CD4-positive, alpha-beta T cell treated with Interleukin-6 at 100 ng/mL for 8 hours (primary cell): ENCODE measurements at regions not wholly inside any gene's neighbourhood (a gene's known extent, or its start where the extent isn't known, plus 50 kb on each side); places are given as distances from the start of the nearest gene placed in this dataset.
"Not testable (repeated sequence)": the region's sequence is repeated elsewhere in the genome, so short reads cannot be mapped to it uniquely, and the experiment has no call there.

ENCODE experiments used
- DNase-seq: peaks from one replicate; pipeline ENCODE4 v3.0.0-alpha.2; 2020; ENCODE audit warnings: mixed read lengths, low spot score

DNA sequence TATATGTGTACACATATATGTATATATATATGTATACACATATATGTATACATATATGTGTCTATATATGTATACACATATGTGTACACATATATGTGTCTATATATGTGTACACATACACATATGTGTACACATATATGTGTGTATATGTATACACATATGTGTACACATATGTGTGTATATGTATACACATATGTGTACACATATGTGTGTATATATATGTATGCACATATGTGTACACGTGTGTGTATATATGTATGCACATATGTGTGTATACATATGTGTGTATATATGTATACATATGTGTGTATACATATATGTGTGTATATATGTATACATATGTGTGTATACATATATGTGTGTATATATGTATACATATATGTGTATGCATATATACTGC lies 76.7 kb upstream of the RBPJ start:
- not testable (repeated sequence) for DNase-seq

DNA sequence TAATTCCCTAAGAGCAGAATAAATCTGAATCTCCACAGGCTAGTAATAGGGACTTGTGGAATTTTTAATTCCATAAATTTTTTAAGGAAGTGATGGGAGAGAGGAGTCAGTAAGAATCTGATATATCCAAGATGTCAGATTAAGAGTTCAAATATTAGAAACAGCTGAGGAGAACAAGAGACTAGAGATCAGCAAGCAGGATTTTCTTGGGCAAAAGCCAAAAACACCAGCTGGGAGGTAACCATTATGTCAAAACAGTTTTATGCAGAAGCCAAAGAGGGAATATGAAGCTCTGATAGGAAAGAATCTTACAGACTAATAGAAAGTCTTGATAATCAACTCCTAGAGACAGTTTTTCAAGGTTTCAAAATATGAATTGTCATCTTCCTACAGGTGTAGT lies 72.2 kb upstream of the RBPJ start:
- no peak for DNase-seq

DNA sequence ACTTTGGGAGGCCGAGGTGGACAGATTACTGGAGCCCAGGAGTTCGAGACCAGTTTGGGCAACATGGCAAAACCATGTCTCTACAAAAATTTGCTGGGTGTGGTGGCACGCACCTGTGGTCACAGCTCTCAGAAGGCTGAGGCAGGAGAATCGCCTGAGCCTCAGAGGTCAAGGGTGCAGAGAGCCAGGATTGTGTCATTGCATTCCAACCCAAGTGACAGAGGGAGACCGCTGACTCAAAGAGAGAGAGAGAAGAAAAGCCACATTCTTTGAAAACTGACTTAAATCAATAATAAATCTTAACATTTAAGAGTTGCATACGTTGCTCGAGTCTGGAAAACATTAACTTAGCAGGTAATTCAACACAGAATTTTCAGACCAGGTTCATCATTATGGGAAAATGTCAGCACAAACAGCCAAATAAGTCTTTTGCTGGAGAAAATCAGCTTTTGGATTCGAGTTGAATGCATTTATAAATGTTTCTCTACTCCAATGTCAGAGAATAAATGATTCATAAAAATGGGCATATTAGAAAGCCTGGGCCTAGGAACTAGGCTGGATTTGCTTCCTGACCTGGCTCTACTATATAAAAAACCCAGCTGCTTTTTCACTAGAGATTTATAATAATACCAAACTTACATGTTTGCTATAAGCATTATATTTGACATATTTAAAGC lies 68.3 kb upstream of the RBPJ start:
- no peak for DNase-seq

DNA sequence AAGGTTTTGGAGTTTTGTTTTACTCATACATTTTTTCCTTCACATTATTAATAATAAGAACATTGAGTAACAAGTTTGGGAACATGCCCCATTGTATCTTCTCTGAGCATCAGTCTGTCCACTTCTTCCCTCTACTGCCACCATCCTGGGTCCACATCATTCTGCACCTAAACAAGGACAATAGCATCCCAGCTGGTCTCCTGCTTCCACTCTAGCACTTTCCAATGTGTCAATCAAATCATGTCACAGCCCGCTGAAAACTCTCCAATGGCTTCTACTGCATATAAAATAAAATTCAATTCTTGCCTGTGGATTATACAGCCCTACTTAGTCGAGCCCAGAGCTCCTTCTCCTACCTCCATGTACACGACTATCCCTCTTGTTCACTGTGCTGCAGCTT lies 66.8 kb upstream of the RBPJ start:
- DNase-seq, result no peak

- no peak for DNase-seq
These were observed 64.8 kb upstream of the RBPJ start for GRCh38 chr4:26255989-26256388.

- DNase-seq, result not testable (repeated sequence)
These were observed 63.4 kb upstream of the RBPJ start for GRCh38 chr4:26257444-26257843.

- DNase-seq, result no peak
These were observed 63.0 kb upstream of the RBPJ start for GRCh38 chr4:26257850-26258249.

DNA sequence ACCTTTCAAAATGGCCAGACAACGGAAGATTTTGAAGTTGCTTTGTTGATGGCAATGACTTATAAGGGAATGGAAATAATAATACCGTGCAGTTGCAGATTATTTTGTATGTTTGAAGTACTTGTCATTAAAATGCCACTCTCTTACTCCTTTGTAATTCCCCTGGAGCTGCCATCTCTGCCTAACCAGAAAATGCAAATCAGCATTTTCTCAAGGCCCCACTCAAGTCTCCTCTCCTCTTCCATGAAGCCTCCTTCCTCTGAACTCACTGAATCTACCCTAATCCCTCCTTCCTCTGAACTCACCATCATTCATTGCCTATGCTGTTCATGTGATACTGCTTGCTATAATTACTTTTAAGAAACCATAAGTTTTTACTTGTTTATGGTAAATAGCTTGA lies 60.2 kb upstream of the RBPJ start:
- DNase-seq, result no peak

- no peak for DNase-seq
These were observed 59.4 kb upstream of the RBPJ start for GRCh38 chr4:26261405-26261804.

DNA sequence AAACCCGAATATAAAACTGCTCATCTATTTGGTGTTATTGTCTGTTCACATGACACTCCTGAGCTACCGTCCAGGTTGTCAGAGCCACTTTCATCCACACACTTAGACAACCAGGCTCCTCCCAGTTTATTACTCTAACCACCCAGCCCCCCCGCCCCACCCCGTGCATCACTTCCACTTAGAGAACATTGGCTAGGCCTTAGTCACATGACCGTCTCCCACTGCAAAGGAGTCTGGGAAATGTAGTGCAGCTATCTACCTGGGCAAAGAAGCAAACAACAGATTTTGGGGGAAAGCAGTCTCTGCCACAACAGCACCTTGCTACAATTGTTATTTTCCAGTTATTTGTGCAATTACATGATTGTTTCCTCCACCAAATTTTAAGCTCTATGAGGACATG lies 57.6 kb upstream of the RBPJ start:
- DNase-seq, result no peak

DNA sequence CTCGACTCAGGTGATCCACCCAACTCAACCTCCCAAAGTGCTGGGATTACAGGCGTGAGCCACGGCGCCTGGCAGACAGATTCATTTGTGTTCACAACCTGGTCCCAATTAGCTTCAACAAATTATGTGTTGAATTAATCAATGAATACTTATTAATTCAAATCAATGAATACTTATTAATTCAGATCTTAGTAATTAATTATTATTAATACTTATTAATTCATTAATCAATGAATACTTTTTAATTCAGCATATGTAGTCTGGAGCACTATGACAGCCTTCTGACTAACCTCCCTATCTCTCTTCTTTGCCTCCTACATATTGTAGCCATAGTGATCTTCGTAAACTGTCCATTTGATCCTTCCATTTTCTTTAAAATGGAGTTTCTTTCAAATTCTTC lies 56.7 kb upstream of the RBPJ start:
- DNase-seq, result no peak

DNA sequence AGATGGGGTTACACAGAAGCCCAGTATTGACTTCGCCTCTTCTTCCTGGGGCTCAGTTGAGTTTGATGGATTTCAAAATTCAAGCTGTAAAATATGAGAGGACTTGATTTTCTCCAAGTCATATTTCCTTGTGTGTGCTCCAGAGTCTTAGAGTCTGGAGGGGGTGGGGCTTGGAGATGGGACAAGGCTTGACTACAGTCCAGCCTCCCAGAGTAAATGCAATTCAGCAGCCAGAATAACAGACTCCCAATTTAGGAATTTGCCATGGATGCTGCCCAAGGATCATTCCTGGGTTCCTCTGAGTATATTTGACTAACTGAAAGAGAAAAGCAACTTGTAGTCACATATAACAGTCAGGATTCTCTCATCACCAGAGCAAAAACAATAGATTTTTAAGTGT lies 53.7 kb upstream of the RBPJ start:
- DNase-seq, result no peak

DNA sequence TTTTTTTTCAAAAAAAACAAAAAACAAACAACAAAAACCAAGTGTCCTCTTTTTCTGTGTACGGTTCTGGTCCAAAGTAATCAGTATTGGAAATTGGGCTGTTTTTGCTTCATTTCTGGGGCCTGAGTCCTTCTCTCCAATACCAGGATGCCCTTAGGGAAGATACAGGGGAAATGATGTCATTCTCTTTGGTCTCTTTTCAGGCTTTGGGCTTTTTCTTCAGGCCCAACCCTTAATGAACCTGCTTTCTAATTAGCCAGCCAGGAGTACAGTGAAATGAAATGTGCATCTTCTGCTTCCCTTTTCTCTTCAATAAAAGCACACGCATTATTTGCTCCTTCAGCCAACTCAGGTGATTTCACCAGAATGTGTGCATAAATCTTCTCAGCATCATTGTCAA lies 52.6 kb upstream of the RBPJ start:
- DNase-seq, result no peak

GRCh38 chr4:26269038-26269437 lies 51.8 kb upstream of the RBPJ start:
- no peak for DNase-seq
